HCT116 (cell line): ENCODE measurements at regions not wholly inside any gene's neighbourhood (a gene's known extent, or its start where the extent isn't known, plus 50 kb on each side); places are given as distances from the start of the nearest gene placed in this dataset.

ENCODE experiments used
- ATAC-seq: fragments of 200-7000 bp; cut with Tn5 transposase; 2 replicates; pipeline ENCODE4 v1.9.1; 2020; ENCODE audit warnings: mild to moderate bottlenecking, moderate library complexity
- BruUV-seq: library from RNA; stranded (reverse); fragments of 400-500 nt; replicated peaks from 2 replicates; lab custom pipeline; 2021; lab: Mats Ljungman, UMichigan
- CTCF ChIA-PET: fragments of 300-600 bp; sonication (Branson Sonifier 250); formaldehyde crosslinking; loops from one replicate; lab custom pipeline; 2021; ENCODE audit warnings: antibody characterized with exemption; lab: Charles Lee
- POLR2A ChIA-PET: fragments of 300-600, 350-600 bp; sonication (Branson Sonifier 250); formaldehyde crosslinking; loops from one replicate; lab custom pipeline; 2021; ENCODE audit warnings: antibody characterized with exemption; lab: Charles Lee
- RAD21 ChIA-PET, 2 experiments: fragments of 300-600 bp; sonication (Branson Sonifier 250); formaldehyde crosslinking; loops; one replicate each; lab custom pipeline; 2023; ENCODE audit warnings: low total read pairs in 2 of 2; ENCODE audit not compliant: uncharacterized antibody in 2 of 2, unreplicated experiment in 2 of 2, low non-redundant PET in 1 of 2; lab: Charles Lee
- DNase-seq: peaks from one replicate; pipeline ENCODE4 v3.0.0-alpha.2; 2010; ENCODE audit warnings: low read depth, low spot score
- H2AFZ ChIP-seq: fragments of 200-600 bp; shearing (Covaris generic), sonication (generic); 2 replicates; pipeline ENCODE4 v1.6.1; 2017; ENCODE audit warnings: low read depth, mixed run types, mixed read lengths, antibody characterized with exemption, low read length; ENCODE audit not compliant: poor library complexity, severe bottlenecking
- H3K27ac ChIP-seq: 2 replicates; pipeline ENCODE4 v1.5.1; 2012; ENCODE audit warnings: low read depth, low read length
- H3K27me3 ChIP-seq: fragments of 200-600 bp; sonication (generic); 2 replicates; pipeline ENCODE4 v1.6.1; 2016; ENCODE audit warnings: mixed run types, low read length, mixed read lengths; ENCODE audit not compliant: insufficient read depth
- H3K36me3 ChIP-seq, 2 experiments: fragments of 200-500 bp in 1 of 2; fragments of 200-600 bp in 1 of 2; sonication (Bioruptor generic) in 1 of 2; sonication (generic) in 1 of 2; 2 replicates each; pipeline versions ENCODE4 v1.5.1 to v1.6.1; 2014 to 2016; ENCODE audit warnings: low read length in 2 of 2, inconsistent platforms in 1 of 2, mixed read lengths in 1 of 2, mixed run types in 1 of 2; ENCODE audit not compliant: insufficient read depth in 2 of 2, control insufficient read depth in 1 of 2
- H3K4me1 ChIP-seq, 2 experiments: fragments of 200-600 bp in 1 of 2; sonication (generic) in 1 of 2; 2 replicates each; pipeline versions ENCODE4 v1.5.1 to v1.6.1; 2012 to 2017; ENCODE audit warnings: low read length in 2 of 2, inconsistent platforms in 1 of 2, mild to moderate bottlenecking in 1 of 2, mixed read lengths in 1 of 2, mixed run types in 1 of 2, moderate library complexity in 1 of 2; ENCODE audit not compliant: insufficient read depth in 2 of 2, control insufficient read depth in 1 of 2
- H3K4me2 ChIP-seq: fragments of 200-600 bp; sonication (generic); 2 replicates; pipeline ENCODE4 v1.6.1; 2017; ENCODE audit warnings: mixed run types, low read length, mixed read lengths
- H3K4me3 ChIP-seq, 2 experiments: fragments of 200-600 bp in 1 of 2; sonication (generic) in 1 of 2; replicated peaks in 1 of 2; 2 replicates each; pipeline ENCODE4 v1.5.1; 2011 to 2016; ENCODE audit warnings: low read length in 2 of 2, control low read depth in 1 of 2, low read depth in 1 of 2, mild to moderate bottlenecking in 1 of 2, mixed read lengths in 1 of 2, mixed run types in 1 of 2
- H3K79me2 ChIP-seq: fragments of 200-600 bp; sonication (generic); 2 replicates; pipeline ENCODE4 v1.6.1; 2017; ENCODE audit warnings: mild to moderate bottlenecking, mixed run types, low read length, moderate library complexity, mixed read lengths; ENCODE audit not compliant: insufficient read depth
- H3K9ac ChIP-seq: fragments of 200-600 bp; sonication (generic); 2 replicates; pipeline ENCODE4 v1.6.1; 2016; ENCODE audit warnings: low read length, mixed read lengths
- H3K9me2 ChIP-seq: fragments of 200-600 bp; sonication (generic), shearing (Covaris generic); 2 replicates; pipeline ENCODE4 v1.6.1; 2017; ENCODE audit warnings: mixed run types, mild to moderate bottlenecking, moderate library complexity; ENCODE audit not compliant: insufficient read depth
- H3K9me3 ChIP-seq, 2 experiments: fragments of 200-500 bp in 1 of 2; fragments of 200-600 bp in 1 of 2; sonication (Bioruptor generic) in 1 of 2; sonication (generic) in 1 of 2; 2 replicates each; pipeline ENCODE4 v1.6.1; 2014 to 2017; ENCODE audit warnings: low read length in 2 of 2, mixed read lengths in 2 of 2, inconsistent platforms in 1 of 2, low read depth in 1 of 2, mild to moderate bottlenecking in 1 of 2, mixed run types in 1 of 2, moderate library complexity in 1 of 2; ENCODE audit not compliant: control insufficient read depth in 1 of 2, insufficient read depth in 1 of 2
- H4K20me1 ChIP-seq: fragments of 200-600 bp; sonication (generic), shearing (Covaris generic); 2 replicates; pipeline ENCODE4 v1.6.1; 2017; ENCODE audit warnings: mixed run types, mild to moderate bottlenecking, moderate library complexity; ENCODE audit not compliant: insufficient read depth
- ATF3 ChIP-seq: IDR thresholded peaks from 2 replicates; pipeline ENCODE4 v1.6.1; 2012
- CBX3 ChIP-seq: IDR thresholded peaks from 2 replicates; pipeline ENCODE4 v1.6.1; 2012; ENCODE audit warnings: low read depth
- CEBPB ChIP-seq: IDR thresholded peaks from 2 replicates; pipeline ENCODE4 v1.6.1; 2012; ENCODE audit warnings: low read depth
- EGR1 ChIP-seq: IDR thresholded peaks from 2 replicates; pipeline ENCODE4 v1.6.1; 2012; ENCODE audit warnings: low read depth
- ELF1 ChIP-seq: IDR thresholded peaks from 2 replicates; pipeline ENCODE4 v1.6.1; 2012; ENCODE audit warnings: low read depth, borderline replicate concordance
- EZH2 ChIP-seq: fragments of 200-600 bp; sonication (generic); IDR thresholded peaks from 2 replicates; pipeline ENCODE4 v1.6.1; 2017; ENCODE audit warnings: antibody characterized with exemption, mixed run types
- EZH2phosphoT487 ChIP-seq: fragments of 200-600 bp; IDR thresholded peaks from 2 replicates; pipeline ENCODE4 v1.6.1; 2018; ENCODE audit warnings: antibody characterized with exemption, borderline replicate concordance
- FOSL1 ChIP-seq: IDR thresholded peaks from 2 replicates; pipeline ENCODE4 v1.6.1; 2012; ENCODE audit warnings: low read depth
- JUND ChIP-seq: IDR thresholded peaks from 2 replicates; pipeline ENCODE4 v1.6.1; 2012
- MAX ChIP-seq: IDR thresholded peaks from 2 replicates; pipeline ENCODE4 v1.6.1; 2012
- POLR2A ChIP-seq: IDR thresholded peaks from 2 replicates; pipeline ENCODE4 v1.7.0; 2011; ENCODE audit warnings: borderline replicate concordance; ENCODE audit not compliant: insufficient read depth, insufficient read length; ENCODE audit errors: extremely low read depth
- POLR2AphosphoS5 ChIP-seq: IDR thresholded peaks from 2 replicates; pipeline ENCODE4 v1.6.1; 2011; ENCODE audit warnings: mild to moderate bottlenecking, low read depth, low read length, moderate library complexity
- SIN3A ChIP-seq: IDR thresholded peaks from 2 replicates; pipeline ENCODE4 v1.6.1; 2012; ENCODE audit warnings: low read depth
- SP1 ChIP-seq: IDR thresholded peaks from 2 replicates; pipeline ENCODE4 v1.6.1; 2012; ENCODE audit warnings: low read depth
- SRF ChIP-seq: IDR thresholded peaks from 2 replicates; pipeline ENCODE4 v1.6.1; 2012; ENCODE audit warnings: low read depth
- TCF7L2 ChIP-seq: IDR thresholded peaks from 2 replicates; pipeline ENCODE4 v1.7.0; 2011; ENCODE audit warnings: borderline replicate concordance, inconsistent platforms; ENCODE audit not compliant: insufficient read depth, insufficient read length; ENCODE audit errors: extremely low read depth
- ZBTB33 ChIP-seq: IDR thresholded peaks from 2 replicates; pipeline ENCODE4 v1.6.1; 2011; ENCODE audit warnings: mild to moderate bottlenecking, low read length, moderate library complexity; ENCODE audit not compliant: insufficient replicate concordance; ENCODE audit errors: extremely low read depth
- ZFX ChIP-seq: fragments of 450-650 bp; IDR thresholded peaks from 2 replicates; pipeline ENCODE4 v1.6.1; 2017
- intact Hi-C: fragments of 100-400 bp; cut with micrococcal nuclease; formaldehyde crosslinking; loops from 2 replicates; pipeline ENCODE4 v1.10.0; 2022

DNA sequence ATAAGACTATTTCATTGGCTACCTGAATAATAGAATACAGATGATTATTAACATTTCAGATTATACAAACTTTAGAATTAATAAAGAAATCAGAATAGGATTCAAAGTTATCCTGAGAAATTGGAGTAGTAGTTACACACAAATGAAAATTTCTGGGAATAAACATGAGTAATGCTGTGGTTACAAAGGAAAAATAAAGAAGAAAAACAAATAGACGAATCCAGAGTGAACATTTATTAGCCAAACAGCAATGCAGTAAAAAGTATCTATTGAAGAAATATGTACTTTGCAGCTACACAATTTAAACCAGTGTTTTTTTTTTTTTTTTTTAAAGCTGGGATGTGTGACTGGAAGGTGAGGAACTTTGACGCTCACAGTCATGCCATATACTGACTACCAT, 1159.2 kb downstream of the TUSC7 start (continued):
- TF ChIP-seq ZBTB33 (no peak), ZFX (no peak), POLR2AphosphoS5 (no peak), MAX (no peak), TCF7L2 (no peak), FOSL1 (no peak)

GRCh38 chr3:117871934-117872333, 1162.4 kb downstream of the TUSC7 start:
- Histone ChIP-seq H3K36me3 (no peaks in the 10 kb centered on the region), H3K27me3 (no peaks in the 10 kb centered on the region; the same call in 1 of the 2 replicates), H3K4me2 (no peak overlapping the region), H3K9me2 (no peaks in the 10 kb centered on the region), H4K20me1 (no peaks in the 10 kb centered on the region), H2AFZ (no peak overlapping the region), H3K79me2 (no peaks in the 10 kb centered on the region), H3K27ac (no peak overlapping the region), H3K4me3 (no peak overlapping the region), H3K4me1 (no peaks in the 10 kb centered on the region), H3K9ac (no peak overlapping the region), H3K9me3 (no peaks in the 10 kb centered on the region)
- intact Hi-C loops = no loop called here
- BruUV-seq = no TSS peak
- RAD21 ChIA-PET = no interaction called here
- TF ChIP-seq POLR2A (no peak), SRF (no peak), TCF7L2 (no peak), ATF3 (no peak), EZH2phosphoT487 (no peak), SP1 (no peak), FOSL1 (no peak), ZBTB33 (no peak), CEBPB (no peak), ELF1 (no peak), EZH2 (no peak), ZFX (no peak), CBX3 (no peak), SIN3A (no peak), POLR2AphosphoS5 (no peak), EGR1 (no peak), JUND (no peak)
- CTCF ChIA-PET = no interaction called here
- POLR2A ChIA-PET = no interaction called here
- ATAC-seq = no peak
- DNase-seq = no peak
